ENCODE measurements at regions not wholly inside any gene's neighbourhood (a gene's known extent, or its start where the extent isn't known, plus 50 kb on each side); places are given as distances from the start of the nearest gene placed in this dataset.

DNA sequence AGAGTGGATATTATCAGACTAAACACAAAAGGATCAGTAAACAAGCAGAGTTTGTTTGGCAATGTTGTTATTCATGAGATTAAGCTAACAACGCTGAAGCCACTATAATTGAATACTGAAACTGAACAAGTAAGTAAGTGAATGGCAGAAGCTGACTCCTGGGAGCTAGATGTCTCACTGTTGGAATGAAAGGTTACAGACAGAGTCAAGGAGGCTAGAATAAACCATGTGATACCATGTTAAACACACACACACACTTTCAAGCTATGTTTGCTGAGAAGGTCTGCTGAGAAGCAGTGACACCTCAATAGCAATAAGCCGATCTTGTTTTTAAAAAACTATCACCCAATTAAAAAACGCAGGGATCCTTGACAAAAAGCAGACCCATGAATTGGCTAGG, 1609.4 kb upstream of the MIR17HG start:
- Mint-ChIP-seq H3K27ac (no peak overlapping the region), H3K9me3 (no peaks in the 10 kb centered on the region), H3K4me1 (no peaks in the 10 kb centered on the region), H3K36me3 (ENCODE audit: low read depth) (no peaks in the 10 kb centered on the region), H3K4me3 (no peak overlapping the region), H3K27me3 (ENCODE audit: insufficient read depth, low read depth, poor library complexity) (no peaks in the 10 kb centered on the region)
- Histone ChIP-seq H3K27ac (ENCODE audit: low read depth) (no peak overlapping the region), H3K9me2 (ENCODE audit: insufficient read depth) (no peaks in the 10 kb centered on the region), H3K27me3 (ENCODE audit: insufficient read depth) (no peaks in the 10 kb centered on the region), H3F3A (replicated peaks; ENCODE audit: low read depth) (no peaks in the 10 kb centered on the region), H2AFZ (no peak overlapping the region), H4K20me1 (replicated peaks; ENCODE audit: insufficient read depth) (no peaks in the 10 kb centered on the region), H3K36me3 (ENCODE audit: insufficient read depth) (no peaks in the 10 kb centered on the region), H3K4me2 (no peak overlapping the region), H3K4me1 (ENCODE audit: insufficient read depth) (no peaks in the 10 kb centered on the region), H3K79me2 (replicated peaks; ENCODE audit: insufficient read depth) (no peaks in the 10 kb centered on the region), H3K4me3 (no peak overlapping the region)
- DNase-seq (ENCODE audit: low spot score) (no peak), ATAC-seq (no peak)
- TF ChIP-seq STAT1 (IDR thresholded peaks at IDR 0.05; ENCODE audit: unreplicated experiment) (no peak), JUNB (IDR thresholded peaks at IDR 0.05; ENCODE audit: unreplicated experiment) (no peak), CREB1 (CRISPR knock-in tag; IDR thresholded peaks at IDR 0.05; ENCODE audit: low read depth) (no peak), EZH2phosphoT487 (IDR thresholded peaks at IDR 0.05; ENCODE audit: unreplicated experiment) (no peak)
- TF ChIP-seq, protein P1, sequence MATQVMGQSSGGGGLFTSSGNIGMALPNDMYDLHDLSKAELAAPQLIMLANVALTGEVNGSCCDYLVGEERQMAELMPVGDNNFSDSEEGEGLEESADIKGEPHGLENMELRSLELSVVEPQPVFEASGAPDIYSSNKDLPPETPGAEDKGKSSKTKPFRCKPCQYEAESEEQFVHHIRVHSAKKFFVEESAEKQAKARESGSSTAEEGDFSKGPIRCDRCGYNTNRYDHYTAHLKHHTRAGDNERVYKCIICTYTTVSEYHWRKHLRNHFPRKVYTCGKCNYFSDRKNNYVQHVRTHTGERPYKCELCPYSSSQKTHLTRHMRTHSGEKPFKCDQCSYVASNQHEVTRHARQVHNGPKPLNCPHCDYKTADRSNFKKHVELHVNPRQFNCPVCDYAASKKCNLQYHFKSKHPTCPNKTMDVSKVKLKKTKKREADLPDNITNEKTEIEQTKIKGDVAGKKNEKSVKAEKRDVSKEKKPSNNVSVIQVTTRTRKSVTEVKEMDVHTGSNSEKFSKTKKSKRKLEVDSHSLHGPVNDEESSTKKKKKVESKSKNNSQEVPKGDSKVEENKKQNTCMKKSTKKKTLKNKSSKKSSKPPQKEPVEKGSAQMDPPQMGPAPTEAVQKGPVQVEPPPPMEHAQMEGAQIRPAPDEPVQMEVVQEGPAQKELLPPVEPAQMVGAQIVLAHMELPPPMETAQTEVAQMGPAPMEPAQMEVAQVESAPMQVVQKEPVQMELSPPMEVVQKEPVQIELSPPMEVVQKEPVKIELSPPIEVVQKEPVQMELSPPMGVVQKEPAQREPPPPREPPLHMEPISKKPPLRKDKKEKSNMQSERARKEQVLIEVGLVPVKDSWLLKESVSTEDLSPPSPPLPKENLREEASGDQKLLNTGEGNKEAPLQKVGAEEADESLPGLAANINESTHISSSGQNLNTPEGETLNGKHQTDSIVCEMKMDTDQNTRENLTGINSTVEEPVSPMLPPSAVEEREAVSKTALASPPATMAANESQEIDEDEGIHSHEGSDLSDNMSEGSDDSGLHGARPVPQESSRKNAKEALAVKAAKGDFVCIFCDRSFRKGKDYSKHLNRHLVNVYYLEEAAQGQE (IDR thresholded peaks at IDR 0.05; ENCODE audit: unreplicated experiment), result no peak
- TF ChIP-seq, protein P2, sequence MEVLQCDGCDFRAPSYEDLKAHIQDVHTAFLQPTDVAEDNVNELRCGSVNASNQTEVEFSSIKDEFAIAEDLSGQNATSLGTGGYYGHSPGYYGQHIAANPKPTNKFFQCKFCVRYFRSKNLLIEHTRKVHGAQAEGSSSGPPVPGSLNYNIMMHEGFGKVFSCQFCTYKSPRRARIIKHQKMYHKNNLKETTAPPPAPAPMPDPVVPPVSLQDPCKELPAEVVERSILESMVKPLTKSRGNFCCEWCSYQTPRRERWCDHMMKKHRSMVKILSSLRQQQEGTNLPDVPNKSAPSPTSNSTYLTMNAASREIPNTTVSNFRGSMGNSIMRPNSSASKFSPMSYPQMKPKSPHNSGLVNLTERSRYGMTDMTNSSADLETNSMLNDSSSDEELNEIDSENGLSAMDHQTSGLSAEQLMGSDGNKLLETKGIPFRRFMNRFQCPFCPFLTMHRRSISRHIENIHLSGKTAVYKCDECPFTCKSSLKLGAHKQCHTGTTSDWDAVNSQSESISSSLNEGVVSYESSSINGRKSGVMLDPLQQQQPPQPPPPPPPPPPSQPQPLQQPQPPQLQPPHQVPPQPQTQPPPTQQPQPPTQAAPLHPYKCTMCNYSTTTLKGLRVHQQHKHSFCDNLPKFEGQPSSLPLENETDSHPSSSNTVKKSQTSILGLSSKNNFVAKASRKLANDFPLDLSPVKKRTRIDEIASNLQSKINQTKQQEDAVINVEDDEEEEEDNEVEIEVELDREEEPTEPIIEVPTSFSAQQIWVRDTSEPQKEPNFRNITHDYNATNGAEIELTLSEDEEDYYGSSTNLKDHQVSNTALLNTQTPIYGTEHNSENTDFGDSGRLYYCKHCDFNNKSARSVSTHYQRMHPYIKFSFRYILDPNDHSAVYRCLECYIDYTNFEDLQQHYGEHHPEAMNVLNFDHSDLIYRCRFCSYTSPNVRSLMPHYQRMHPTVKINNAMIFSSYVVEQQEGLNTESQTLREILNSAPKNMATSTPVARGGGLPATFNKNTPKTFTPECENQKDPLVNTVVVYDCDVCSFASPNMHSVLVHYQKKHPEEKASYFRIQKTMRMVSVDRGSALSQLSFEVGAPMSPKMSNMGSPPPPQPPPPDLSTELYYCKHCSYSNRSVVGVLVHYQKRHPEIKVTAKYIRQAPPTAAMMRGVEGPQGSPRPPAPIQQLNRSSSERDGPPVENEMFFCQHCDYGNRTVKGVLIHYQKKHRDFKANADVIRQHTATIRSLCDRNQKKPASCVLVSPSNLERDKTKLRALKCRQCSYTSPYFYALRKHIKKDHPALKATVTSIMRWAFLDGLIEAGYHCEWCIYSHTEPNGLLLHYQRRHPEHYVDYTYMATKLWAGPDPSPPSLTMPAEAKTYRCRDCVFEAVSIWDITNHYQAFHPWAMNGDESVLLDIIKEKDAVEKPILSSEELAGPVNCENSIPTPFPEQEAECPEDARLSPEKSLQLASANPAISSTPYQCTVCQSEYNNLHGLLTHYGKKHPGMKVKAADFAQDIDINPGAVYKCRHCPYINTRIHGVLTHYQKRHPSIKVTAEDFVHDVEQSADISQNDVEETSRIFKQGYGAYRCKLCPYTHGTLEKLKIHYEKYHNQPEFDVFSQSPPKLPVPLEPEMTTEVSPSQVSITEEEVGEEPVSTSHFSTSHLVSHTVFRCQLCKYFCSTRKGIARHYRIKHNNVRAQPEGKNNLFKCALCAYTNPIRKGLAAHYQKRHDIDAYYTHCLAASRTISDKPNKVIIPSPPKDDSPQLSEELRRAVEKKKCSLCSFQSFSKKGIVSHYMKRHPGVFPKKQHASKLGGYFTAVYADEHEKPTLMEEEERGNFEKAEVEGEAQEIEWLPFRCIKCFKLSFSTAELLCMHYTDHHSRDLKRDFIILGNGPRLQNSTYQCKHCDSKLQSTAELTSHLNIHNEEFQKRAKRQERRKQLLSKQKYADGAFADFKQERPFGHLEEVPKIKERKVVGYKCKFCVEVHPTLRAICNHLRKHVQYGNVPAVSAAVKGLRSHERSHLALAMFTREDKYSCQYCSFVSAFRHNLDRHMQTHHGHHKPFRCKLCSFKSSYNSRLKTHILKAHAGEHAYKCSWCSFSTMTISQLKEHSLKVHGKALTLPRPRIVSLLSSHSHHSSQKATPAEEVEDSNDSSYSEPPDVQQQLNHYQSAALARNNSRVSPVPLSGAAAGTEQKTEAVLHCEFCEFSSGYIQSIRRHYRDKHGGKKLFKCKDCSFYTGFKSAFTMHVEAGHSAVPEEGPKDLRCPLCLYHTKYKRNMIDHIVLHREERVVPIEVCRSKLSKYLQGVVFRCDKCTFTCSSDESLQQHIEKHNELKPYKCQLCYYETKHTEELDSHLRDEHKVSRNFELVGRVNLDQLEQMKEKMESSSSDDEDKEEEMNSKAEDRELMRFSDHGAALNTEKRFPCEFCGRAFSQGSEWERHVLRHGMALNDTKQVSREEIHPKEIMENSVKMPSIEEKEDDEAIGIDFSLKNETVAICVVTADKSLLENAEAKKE (CRISPR knock-in tag; IDR thresholded peaks at IDR 0.05), result no peak
- TF ChIP-seq, protein P3, sequence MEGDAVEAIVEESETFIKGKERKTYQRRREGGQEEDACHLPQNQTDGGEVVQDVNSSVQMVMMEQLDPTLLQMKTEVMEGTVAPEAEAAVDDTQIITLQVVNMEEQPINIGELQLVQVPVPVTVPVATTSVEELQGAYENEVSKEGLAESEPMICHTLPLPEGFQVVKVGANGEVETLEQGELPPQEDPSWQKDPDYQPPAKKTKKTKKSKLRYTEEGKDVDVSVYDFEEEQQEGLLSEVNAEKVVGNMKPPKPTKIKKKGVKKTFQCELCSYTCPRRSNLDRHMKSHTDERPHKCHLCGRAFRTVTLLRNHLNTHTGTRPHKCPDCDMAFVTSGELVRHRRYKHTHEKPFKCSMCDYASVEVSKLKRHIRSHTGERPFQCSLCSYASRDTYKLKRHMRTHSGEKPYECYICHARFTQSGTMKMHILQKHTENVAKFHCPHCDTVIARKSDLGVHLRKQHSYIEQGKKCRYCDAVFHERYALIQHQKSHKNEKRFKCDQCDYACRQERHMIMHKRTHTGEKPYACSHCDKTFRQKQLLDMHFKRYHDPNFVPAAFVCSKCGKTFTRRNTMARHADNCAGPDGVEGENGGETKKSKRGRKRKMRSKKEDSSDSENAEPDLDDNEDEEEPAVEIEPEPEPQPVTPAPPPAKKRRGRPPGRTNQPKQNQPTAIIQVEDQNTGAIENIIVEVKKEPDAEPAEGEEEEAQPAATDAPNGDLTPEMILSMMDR (conservative IDR thresholded peaks at IDR 0.05; ENCODE audit: low read depth in 2 of 2), result no peak

Measured in GM23338 (cell line).